Aorta (tissue), 5 donors: ENCODE measurements at regions not wholly inside any gene's neighbourhood (a gene's known extent, or its start where the extent isn't known, plus 50 kb on each side); places are given as distances from the start of the nearest gene placed in this dataset.
"Not testable (repeated sequence)": the region's sequence is repeated elsewhere in the genome, so short reads cannot be mapped to it uniquely, and the experiment has no call there.

Source experiments
- ATAC-seq: fragments of 200-7000 bp; cut with Tn5 transposase; one replicate; pipeline ENCODE4 v1.9.1; 2022; ENCODE audit warnings: moderate library complexity; ENCODE audit not compliant: low FRiP score
- DNase-seq, 2 donors: peaks; one replicate each; pipeline ENCODE4 v3.0.0-alpha.2; 2020
- H3K27ac ChIP-seq, 2 donors: one replicate each; pipeline ENCODE4 v1.5.1; 2013; ENCODE audit warnings: low read length in 2 of 2, mild to moderate bottlenecking in 2 of 2, moderate library complexity in 2 of 2, control low read depth in 1 of 2, inconsistent platforms in 1 of 2, low read depth in 1 of 2
- H3K27me3 ChIP-seq, 2 donors: one replicate each; pipeline ENCODE4 v1.6.1; 2013; ENCODE audit warnings: control low read depth in 1 of 2, low read length in 1 of 2, mild to moderate bottlenecking in 1 of 2, moderate library complexity in 1 of 2; ENCODE audit not compliant: insufficient read depth in 2 of 2, control insufficient read depth in 1 of 2
- H3K36me3 ChIP-seq, 2 donors: one replicate each; pipeline ENCODE4 v1.6.1; 2013; ENCODE audit warnings: control low read depth in 1 of 2, low read length in 1 of 2, mild to moderate bottlenecking in 1 of 2; ENCODE audit not compliant: insufficient read depth in 2 of 2, control insufficient read depth in 1 of 2
- H3K4me1 ChIP-seq, 2 donors: one replicate each; pipeline ENCODE4 v1.6.1; 2013; ENCODE audit warnings: low read length in 2 of 2, control low read depth in 1 of 2, mild to moderate bottlenecking in 1 of 2, moderate library complexity in 1 of 2; ENCODE audit not compliant: insufficient read depth in 2 of 2, control insufficient read depth in 1 of 2
- H3K4me3 ChIP-seq, 2 donors: one replicate each; pipeline ENCODE4 v1.5.1; 2013; ENCODE audit warnings: low read length in 2 of 2, control low read depth in 1 of 2, mild to moderate bottlenecking in 1 of 2
- H3K9me3 ChIP-seq: one replicate; pipeline ENCODE4 v1.6.1; 2013; ENCODE audit warnings: mild to moderate bottlenecking, low read length; ENCODE audit not compliant: control insufficient read depth
- whole genome bisulfite sequencing, 2 donors: extraction: QIAGEN DNeasy Blood & Tissue Kit; methylation state at CpG; one replicate each; pipeline ENCODE4 v1.1.7; 2013; 5-methylcytosine and 5-hydroxymethylcytosine counted together
- intact Hi-C, 2 donors: fragments of 100-400 bp; cut with DNase I; formaldehyde crosslinking; loops; one replicate each; pipeline versions ENCODE4 v1.14.2 to v1.15.0; 2022
- donor health status: healthy with polysubstance abuse.
- donor health status: Bipolar disorder and iron deficiency.
- donor health status: DM: no; HTN: no; CAD: no.
- donor health status: DM: no; HTN: no; CAD: no.
- donor health status: DM: yes; HTN: yes; CAD: no.

DNA sequence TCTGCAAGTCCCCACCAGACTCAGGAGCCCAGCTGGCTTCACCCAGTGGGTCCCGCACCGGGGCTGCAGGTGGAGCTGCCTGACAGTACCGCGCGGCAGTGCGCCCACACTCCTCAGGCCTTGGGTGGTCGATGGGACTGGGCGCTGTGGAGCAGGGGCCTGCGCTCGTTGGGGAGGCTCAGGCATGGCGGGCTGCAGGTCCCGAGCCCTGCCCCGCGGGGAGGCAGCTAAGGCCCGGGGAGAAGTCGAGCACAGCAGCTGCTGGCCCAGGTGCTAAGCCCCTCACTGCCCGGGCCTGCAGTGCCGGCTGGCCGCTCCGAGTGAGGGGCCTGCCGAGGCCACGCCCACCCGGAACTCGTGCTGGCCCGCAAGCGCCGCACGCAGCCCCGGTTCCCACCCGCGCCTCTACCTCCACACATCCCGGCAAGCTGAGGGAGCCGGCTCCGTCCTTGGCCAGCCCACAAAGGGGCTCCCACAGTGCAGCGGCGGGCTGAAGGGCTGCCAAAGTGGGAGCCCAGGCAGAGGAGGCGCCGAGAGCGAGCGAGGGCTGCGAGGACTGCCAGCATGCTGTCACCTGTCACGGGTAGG, 2021.7 kb upstream of the LRRTM1 start:
- intact Hi-C loops = not testable (repeated sequence)

DNA sequence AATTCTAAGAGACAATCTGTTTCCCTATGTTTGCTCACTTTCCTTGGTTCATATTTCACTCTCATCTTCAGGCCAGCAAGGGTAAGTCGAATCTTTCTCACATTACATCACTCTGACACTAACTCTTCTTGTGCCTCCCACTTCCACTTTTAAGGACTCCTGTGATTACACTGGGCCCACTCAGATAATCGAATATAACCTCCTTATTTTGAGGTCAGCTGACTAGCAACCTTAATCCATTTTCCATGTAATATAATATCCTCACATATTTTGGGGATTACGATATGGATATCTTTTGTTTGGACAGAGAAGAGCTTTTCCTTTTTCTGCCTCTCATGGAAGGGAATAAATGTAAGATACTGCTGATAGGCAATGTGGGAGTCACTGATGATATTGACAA, 2015.7 kb upstream of the LRRTM1 start:
- no peaks in the 10 kb centered on the region for H3K4me1 ChIP-seq
- H3K4me3 ChIP-seq = no peak overlapping the region
- H3K9me3 ChIP-seq = no peaks in the 10 kb centered on the region
- no peaks in the 10 kb centered on the region for H3K36me3 ChIP-seq
- DNase-seq (no peak), ATAC-seq (no peak)
- no peaks in the 10 kb centered on the region for H3K27me3 ChIP-seq
- H3K27ac ChIP-seq = no peak overlapping the region
- intact Hi-C loops = no loop called here
- WGBS, 2 donors = 72 to 73% methylated on average over 3 of the region's 3 CpGs

More for the DNA sequence above, 2021.7 kb upstream of the LRRTM1 start:
- not testable (repeated sequence) for H3K27me3 ChIP-seq, DNase-seq, H3K27ac ChIP-seq, H3K9me3 ChIP-seq, ATAC-seq, H3K36me3 ChIP-seq, H3K4me3 ChIP-seq, H3K4me1 ChIP-seq
- WGBS, 2 donors = 94 to 96% methylated on average over 40 to 42 of the region's 42 CpGs

DNA sequence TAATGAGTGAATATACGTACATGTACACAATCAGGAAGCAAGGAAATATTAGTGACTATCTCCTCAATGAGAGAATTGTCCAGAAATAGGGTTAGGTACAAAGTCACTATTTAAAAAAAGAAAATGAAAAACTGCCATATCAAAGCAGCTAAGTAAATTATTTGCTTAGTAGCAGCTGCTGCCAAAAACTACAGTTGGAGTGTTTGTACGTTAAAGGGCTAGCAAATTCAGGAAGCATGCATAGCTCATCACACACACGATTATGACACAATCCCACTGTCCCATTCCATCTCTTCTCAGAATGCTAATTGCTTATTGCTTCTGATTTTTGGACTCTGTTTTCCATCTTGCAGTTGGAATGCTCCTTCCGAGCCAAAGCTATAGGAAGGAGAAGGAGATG, 2012.5 kb upstream of the LRRTM1 start:
- no peak overlapping the region for H3K27ac ChIP-seq
- DNase-seq (no peak), ATAC-seq (no peak)
- intact Hi-C loops = no loop called here
- no peak overlapping the region for H3K4me3 ChIP-seq
- no peaks in the 10 kb centered on the region for H3K36me3 ChIP-seq
- no peaks in the 10 kb centered on the region for H3K27me3 ChIP-seq
- WGBS, 2 donors = 11 to 13% methylated on average over 4 of the region's 4 CpGs
- H3K4me1 ChIP-seq = no peaks in the 10 kb centered on the region
- H3K9me3 ChIP-seq = no peaks in the 10 kb centered on the region

DNA sequence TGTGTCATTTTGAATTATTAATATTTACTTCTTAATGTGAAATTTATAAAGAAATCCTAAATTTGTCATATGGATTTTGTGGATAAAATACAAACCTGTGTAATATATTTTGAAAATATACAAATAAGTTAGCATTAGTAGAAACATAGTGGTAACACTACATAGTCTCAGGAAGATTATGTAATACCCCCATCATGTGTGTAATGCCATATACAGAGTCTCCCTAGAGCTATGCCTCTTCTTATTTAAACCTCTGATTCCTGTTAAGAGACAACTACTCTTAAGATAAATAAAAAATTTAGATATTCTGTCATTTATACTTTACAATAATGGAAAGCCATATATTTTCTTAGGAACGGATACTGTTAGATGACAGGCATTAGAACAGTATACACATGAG, 2012.0 kb upstream of the LRRTM1 start:
- intact Hi-C loops = no loop called here
- WGBS, 2 donors = 5 to 8% methylated on average over 1 of the region's 1 CpG
- no peak for ATAC-seq

DNA sequence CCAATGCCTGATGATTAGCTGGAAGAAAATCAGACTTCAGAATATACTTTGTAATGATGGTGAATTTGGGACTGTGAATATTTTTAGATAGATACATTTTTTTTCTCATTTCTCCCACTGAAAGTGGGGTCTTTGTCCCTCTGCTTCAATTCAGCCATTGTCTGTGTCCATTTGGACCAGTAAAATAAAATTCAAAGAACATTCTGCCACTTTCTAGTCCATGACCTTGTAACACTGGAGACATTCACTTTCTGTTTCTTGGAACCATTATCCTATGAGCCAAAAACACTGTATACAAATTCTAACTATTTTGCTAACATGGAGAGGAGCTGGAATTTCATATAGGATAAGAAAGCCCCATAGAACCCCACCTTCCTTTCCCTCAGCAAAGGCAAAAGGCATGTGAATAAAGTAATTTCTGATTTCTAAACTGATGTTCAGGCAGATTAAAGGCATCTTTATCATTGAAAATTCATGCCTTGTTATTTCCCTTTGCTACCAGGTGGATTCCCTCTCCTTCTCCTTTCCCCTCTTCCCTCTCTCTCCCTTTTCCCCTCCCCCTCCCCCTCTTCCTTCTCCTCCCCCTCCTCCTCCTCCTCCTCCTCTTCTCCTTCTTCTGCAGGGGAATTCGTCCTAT, 2010.4 kb upstream of the LRRTM1 start:
- 66 to 67% methylated on average over 1 of the region's 1 CpG for WGBS, 2 donors
- Histone ChIP-seq H3K4me1 (no peaks in the 10 kb centered on the region), H3K36me3 (no peaks in the 10 kb centered on the region), H3K4me3 (no peak overlapping the region), H3K27me3 (no peaks in the 10 kb centered on the region), H3K9me3 (no peaks in the 10 kb centered on the region), H3K27ac (no peak overlapping the region)
- no peak for DNase-seq
- no peak for ATAC-seq
- intact Hi-C loops = no loop called here

More for the DNA sequence above, 2012.0 kb upstream of the LRRTM1 start:
- Histone ChIP-seq H3K4me1 (no peaks in the 10 kb centered on the region), H3K27ac (no peak overlapping the region), H3K27me3 (no peaks in the 10 kb centered on the region), H3K4me3 (no peak overlapping the region), H3K36me3 (no peaks in the 10 kb centered on the region), H3K9me3 (no peaks in the 10 kb centered on the region)
- no peak for DNase-seq

DNA sequence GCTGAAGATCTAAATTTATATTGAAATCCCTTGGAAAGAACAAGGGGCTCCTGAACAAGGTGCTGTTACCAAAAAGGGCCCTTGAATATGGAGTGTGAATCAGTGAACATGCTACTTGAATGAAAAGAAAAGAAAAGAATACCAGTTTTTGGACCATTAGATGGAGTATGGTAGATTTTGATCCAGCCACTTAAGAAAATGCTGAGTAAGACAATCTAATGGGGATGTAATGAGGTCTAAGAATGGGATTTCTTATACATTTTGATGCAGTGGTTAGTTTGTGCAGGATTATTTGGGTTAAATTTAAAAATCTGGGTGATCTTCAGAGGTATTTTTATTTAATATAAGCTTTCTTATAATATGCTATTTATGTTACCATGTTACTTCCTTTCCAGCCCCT, 2003.0 kb upstream of the LRRTM1 start:
- no peaks in the 10 kb centered on the region for H3K36me3 ChIP-seq
- intact Hi-C loops = no loop called here
- ATAC-seq (no peak), DNase-seq (no peak)
- no peak overlapping the region for H3K27ac ChIP-seq
- H3K4me3 ChIP-seq = no peak overlapping the region
- H3K9me3 ChIP-seq = no peaks in the 10 kb centered on the region
- no peaks in the 10 kb centered on the region for H3K27me3 ChIP-seq
- H3K4me1 ChIP-seq = no peaks in the 10 kb centered on the region

DNA sequence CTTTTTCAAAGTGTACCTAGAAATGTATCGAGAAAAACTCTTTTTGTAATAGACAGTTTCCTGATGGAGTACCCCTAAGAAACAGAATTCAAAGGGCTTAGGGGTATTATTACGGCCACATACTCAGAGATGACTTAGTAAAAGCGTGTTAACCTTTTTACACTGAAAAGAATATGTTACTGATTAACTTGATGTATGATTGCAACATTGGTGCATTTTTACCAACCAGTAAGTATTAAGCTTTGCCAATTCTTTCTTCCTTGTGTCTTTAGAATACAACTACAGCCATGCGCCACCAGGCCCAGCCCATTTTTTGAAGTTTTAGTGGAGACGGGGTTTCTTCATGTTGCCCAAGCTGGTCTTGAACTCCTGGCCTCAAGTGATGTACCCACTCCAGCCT, 1997.0 kb upstream of the LRRTM1 start:
- H3K4me3 ChIP-seq = no peak overlapping the region
- no peak overlapping the region for H3K27ac ChIP-seq
- no peaks in the 10 kb centered on the region for H3K27me3 ChIP-seq
- peaks cover 1% of the 10 kb centered on the region for H3K9me3 ChIP-seq
- ATAC-seq (no peak), DNase-seq (no peak)
- H3K4me1 ChIP-seq = no peaks in the 10 kb centered on the region
- no peaks in the 10 kb centered on the region for H3K36me3 ChIP-seq
- intact Hi-C loops = no loop called here
- 85 to 90% methylated on average over 5 of the region's 5 CpGs for whole genome bisulfite sequencing, 2 donors

DNA sequence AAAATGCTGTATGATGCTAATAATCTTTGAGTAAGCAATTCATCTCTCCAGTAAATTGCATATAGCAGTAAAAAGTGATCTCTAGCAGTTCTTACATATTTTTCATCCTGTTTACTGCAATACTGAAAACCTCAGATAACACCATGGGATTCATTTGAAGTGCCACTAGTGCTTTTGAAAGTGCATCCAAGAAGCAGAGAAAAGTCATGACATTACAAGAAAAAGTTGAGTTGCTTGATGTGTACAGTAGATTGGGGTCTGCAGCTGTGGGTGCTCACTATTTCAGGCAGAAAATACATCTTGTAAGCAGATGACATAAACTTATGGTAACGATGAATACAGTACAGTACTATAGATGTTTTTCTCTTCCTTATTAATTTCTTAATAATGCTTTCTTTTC, 1984.9 kb upstream of the LRRTM1 start:
- ATAC-seq (no peak), DNase-seq (no peak)
- intact Hi-C loops = no loop called here
- 82 to 100% methylated on average over 1 of the region's 1 CpG for WGBS, 2 donors
- H3K27ac ChIP-seq = no peak overlapping the region
- H3K9me3 ChIP-seq = no peaks in the 10 kb centered on the region
- H3K27me3 ChIP-seq = no peaks in the 10 kb centered on the region
- no peaks in the 10 kb centered on the region for H3K4me1 ChIP-seq
- H3K4me3 ChIP-seq = no peak overlapping the region
- H3K36me3 ChIP-seq = no peaks in the 10 kb centered on the region

DNA sequence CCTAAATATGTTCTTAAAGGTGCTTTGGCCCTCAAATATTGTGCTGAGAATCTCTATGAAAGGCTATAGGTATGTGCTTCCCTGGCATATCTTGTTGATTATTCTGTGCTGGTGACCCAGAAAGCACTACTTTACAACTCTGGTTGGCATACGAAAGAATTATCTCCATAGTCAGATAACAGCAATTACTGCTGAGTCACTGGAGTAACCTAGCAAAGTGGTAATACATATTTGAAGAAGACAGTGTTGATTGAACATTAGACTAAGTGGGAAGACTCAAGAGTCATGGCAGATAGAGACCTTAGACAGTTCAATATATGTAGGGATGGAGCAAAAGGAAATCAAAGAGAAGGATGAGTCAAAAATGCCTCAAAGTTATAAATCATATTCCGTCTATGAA, 1978.5 kb upstream of the LRRTM1 start:
- no peak for DNase-seq
- Histone ChIP-seq H3K27ac (no peak overlapping the region), H3K36me3 (no peaks in the 10 kb centered on the region), H3K4me3 (no peak overlapping the region), H3K9me3 (peaks cover 3% of the 10 kb centered on the region), H3K4me1 (no peaks in the 10 kb centered on the region), H3K27me3 (no peaks in the 10 kb centered on the region)
- no peak for ATAC-seq
- 84 to 86% methylated on average over 2 of the region's 2 CpGs for WGBS, 2 donors
- intact Hi-C loops = no loop called here
